ENCODE measurements at regions not wholly inside any gene's neighbourhood (a gene's known extent, or its start where the extent isn't known, plus 50 kb on each side); places are given as distances from the start of the nearest gene placed in this dataset.

GRCh38 chr2:168392024-168392423 lies 64.0 kb upstream of the CERS6 start:
- ChIA-PET CTCF (interaction anchor here (0.9 to 1.1 kb wide), 2 partner anchors 40 to 529 kb away, joined by 3 read pairs; no protein-coding TSS in a partner anchor), POLR2A (no interaction called here)
- DNase-seq (ENCODE audit: extremely low spot score): no peak
- TF ChIP-seq, protein P1, sequence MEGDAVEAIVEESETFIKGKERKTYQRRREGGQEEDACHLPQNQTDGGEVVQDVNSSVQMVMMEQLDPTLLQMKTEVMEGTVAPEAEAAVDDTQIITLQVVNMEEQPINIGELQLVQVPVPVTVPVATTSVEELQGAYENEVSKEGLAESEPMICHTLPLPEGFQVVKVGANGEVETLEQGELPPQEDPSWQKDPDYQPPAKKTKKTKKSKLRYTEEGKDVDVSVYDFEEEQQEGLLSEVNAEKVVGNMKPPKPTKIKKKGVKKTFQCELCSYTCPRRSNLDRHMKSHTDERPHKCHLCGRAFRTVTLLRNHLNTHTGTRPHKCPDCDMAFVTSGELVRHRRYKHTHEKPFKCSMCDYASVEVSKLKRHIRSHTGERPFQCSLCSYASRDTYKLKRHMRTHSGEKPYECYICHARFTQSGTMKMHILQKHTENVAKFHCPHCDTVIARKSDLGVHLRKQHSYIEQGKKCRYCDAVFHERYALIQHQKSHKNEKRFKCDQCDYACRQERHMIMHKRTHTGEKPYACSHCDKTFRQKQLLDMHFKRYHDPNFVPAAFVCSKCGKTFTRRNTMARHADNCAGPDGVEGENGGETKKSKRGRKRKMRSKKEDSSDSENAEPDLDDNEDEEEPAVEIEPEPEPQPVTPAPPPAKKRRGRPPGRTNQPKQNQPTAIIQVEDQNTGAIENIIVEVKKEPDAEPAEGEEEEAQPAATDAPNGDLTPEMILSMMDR (IDR thresholded peaks at IDR 0.05; ENCODE audit: control extremely low read depth, extremely low read depth, low read depth, missing control alignments): no peak

GRCh38 chr2:168392797-168393196 lies 63.3 kb upstream of the CERS6 start:
- POLR2A ChIA-PET: no interaction called here

DNA sequence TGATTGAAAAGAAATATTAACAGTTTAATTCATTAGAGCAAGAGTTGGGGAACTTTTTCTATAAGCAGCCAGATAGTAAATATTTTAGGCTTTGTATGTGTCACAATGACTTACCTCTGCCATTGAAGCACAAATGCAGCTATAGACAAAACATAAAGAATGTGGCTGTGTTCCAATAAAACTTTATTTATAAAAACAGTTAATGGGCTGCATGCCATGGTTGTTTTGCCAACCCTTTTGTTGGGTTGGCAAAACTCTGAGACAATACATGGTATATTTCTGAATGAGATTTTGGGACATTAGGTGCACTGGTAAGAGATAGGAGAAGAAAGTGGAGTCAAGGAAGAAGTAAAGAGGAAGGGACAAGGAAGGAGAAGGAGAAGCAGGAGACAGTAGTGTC lies 61.8 kb upstream of the CERS6 start:
- TF ChIP-seq, protein P1 (IDR thresholded peaks at IDR 0.05; ENCODE audit: control extremely low read depth, extremely low read depth, low read depth, missing control alignments): no peak
- ChIA-PET CTCF (interaction anchor here (1.0 to 1.6 kb wide), 2 partner anchors 9 to 12 kb away, joined by 3 read pairs; no protein-coding TSS in a partner anchor), POLR2A (no interaction called here)
- no peak for DNase-seq (ENCODE audit: extremely low spot score)

More at GRCh38 chr2:168392797-168393196, 63.3 kb upstream of the CERS6 start:
- DNase-seq (ENCODE audit: extremely low spot score): no peak
- TF ChIP-seq, protein P1 (IDR thresholded peaks at IDR 0.05; ENCODE audit: control extremely low read depth, extremely low read depth, low read depth, missing control alignments): no peak
- CTCF ChIA-PET: no interaction called here

- POLR2A ChIA-PET: no interaction called here
These were observed 59.9 kb upstream of the CERS6 start for GRCh38 chr2:168396131-168396530.

GRCh38 chr2:168397629-168398028 lies 58.4 kb upstream of the CERS6 start:
- DNase-seq (ENCODE audit: extremely low spot score): no peak
- ChIA-PET CTCF (no interaction called here), POLR2A (no interaction called here)
- TF ChIP-seq, protein P1 (IDR thresholded peaks at IDR 0.05; ENCODE audit: control extremely low read depth, extremely low read depth, low read depth, missing control alignments): no peak

More at GRCh38 chr2:168396131-168396530, 59.9 kb upstream of the CERS6 start:
- CTCF ChIA-PET: no interaction called here
- no peak for DNase-seq (ENCODE audit: extremely low spot score)
- TF ChIP-seq, protein P1 (IDR thresholded peaks at IDR 0.05; ENCODE audit: control extremely low read depth, extremely low read depth, low read depth, missing control alignments): no peak

- no peak for DNase-seq (ENCODE audit: extremely low spot score)
- CTCF ChIA-PET: no interaction called here
- POLR2A ChIA-PET: no interaction called here
- TF ChIP-seq, protein P1 (IDR thresholded peaks at IDR 0.05; ENCODE audit: control extremely low read depth, extremely low read depth, low read depth, missing control alignments): no peak
These were observed 55.0 kb upstream of the CERS6 start for GRCh38 chr2:168401048-168401556.

Data from GM10248 (cell line).